HL-60 (cell line): ENCODE measurements at regions not wholly inside any gene's neighbourhood (a gene's known extent, or its start where the extent isn't known, plus 50 kb on each side); places are given as distances from the start of the nearest gene placed in this dataset.

ENCODE experiments used
- DNase-seq, 2 experiments: peaks; one replicate each; pipeline ENCODE4 v3.0.0-alpha.2; 2010 to 2020; ENCODE audit warnings: low read depth in 1 of 2, low spot score in 1 of 2
- H3K27ac ChIP-seq: fragments of 250-450 bp; sonication (Bioruptor Pico); replicated peaks from 2 replicates; pipeline ENCODE4 v1.5.1; 2020; ENCODE audit warnings: mild to moderate bottlenecking, moderate library complexity
- H3K27me3 ChIP-seq: fragments of 250-450 bp; sonication (Bioruptor Pico); 2 replicates; pipeline ENCODE4 v1.5.1; 2021; ENCODE audit warnings: mild to moderate bottlenecking, moderate library complexity; ENCODE audit not compliant: insufficient read depth, poor library complexity, severe bottlenecking
- H3K4me3 ChIP-seq: replicated peaks from 2 replicates; pipeline ENCODE4 v1.5.1; 2011; ENCODE audit warnings: mild to moderate bottlenecking, control low read depth, low read length; ENCODE audit not compliant: insufficient read depth
- CTCF ChIP-seq: IDR thresholded peaks from one replicate; pipeline ENCODE4 v1.5.1; 2011; ENCODE audit warnings: low read length, control low read depth, inconsistent platforms; ENCODE audit not compliant: insufficient read depth
- GABPA ChIP-seq: IDR thresholded peaks from 2 replicates; pipeline ENCODE4 v1.6.1; 2012; ENCODE audit warnings: low read depth
- POLR2AphosphoS5 ChIP-seq: IDR thresholded peaks from 2 replicates; pipeline ENCODE4 v1.6.1; 2012; ENCODE audit warnings: low read depth
- SPI1 ChIP-seq: IDR thresholded peaks from 2 replicates; pipeline ENCODE4 v1.6.1; 2012; ENCODE audit warnings: low read depth, mild to moderate bottlenecking, borderline replicate concordance
- TF ChIP-seq, protein P1 (sequence below): IDR thresholded peaks from 2 replicates; pipeline ENCODE4 v1.6.1; 2012; ENCODE audit warnings: low read depth; ENCODE audit not compliant: insufficient replicate concordance

- Histone ChIP-seq H3K27ac (no peak overlapping the region), H3K4me3 (no peak overlapping the region), H3K27me3 (no peaks in the 10 kb centered on the region)
- peak in 1 of 2 experiments; percentile 47 for DNase-seq
- TF ChIP-seq, protein P1, sequence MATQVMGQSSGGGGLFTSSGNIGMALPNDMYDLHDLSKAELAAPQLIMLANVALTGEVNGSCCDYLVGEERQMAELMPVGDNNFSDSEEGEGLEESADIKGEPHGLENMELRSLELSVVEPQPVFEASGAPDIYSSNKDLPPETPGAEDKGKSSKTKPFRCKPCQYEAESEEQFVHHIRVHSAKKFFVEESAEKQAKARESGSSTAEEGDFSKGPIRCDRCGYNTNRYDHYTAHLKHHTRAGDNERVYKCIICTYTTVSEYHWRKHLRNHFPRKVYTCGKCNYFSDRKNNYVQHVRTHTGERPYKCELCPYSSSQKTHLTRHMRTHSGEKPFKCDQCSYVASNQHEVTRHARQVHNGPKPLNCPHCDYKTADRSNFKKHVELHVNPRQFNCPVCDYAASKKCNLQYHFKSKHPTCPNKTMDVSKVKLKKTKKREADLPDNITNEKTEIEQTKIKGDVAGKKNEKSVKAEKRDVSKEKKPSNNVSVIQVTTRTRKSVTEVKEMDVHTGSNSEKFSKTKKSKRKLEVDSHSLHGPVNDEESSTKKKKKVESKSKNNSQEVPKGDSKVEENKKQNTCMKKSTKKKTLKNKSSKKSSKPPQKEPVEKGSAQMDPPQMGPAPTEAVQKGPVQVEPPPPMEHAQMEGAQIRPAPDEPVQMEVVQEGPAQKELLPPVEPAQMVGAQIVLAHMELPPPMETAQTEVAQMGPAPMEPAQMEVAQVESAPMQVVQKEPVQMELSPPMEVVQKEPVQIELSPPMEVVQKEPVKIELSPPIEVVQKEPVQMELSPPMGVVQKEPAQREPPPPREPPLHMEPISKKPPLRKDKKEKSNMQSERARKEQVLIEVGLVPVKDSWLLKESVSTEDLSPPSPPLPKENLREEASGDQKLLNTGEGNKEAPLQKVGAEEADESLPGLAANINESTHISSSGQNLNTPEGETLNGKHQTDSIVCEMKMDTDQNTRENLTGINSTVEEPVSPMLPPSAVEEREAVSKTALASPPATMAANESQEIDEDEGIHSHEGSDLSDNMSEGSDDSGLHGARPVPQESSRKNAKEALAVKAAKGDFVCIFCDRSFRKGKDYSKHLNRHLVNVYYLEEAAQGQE, result no peak
- TF ChIP-seq POLR2AphosphoS5 (no peak), SPI1 (peak; percentile 45; the same call in 1 of the 2 replicates)
These were observed 257.1 kb upstream of the CADM1 start for GRCh38 chr11:115761348-115761747.

DNA sequence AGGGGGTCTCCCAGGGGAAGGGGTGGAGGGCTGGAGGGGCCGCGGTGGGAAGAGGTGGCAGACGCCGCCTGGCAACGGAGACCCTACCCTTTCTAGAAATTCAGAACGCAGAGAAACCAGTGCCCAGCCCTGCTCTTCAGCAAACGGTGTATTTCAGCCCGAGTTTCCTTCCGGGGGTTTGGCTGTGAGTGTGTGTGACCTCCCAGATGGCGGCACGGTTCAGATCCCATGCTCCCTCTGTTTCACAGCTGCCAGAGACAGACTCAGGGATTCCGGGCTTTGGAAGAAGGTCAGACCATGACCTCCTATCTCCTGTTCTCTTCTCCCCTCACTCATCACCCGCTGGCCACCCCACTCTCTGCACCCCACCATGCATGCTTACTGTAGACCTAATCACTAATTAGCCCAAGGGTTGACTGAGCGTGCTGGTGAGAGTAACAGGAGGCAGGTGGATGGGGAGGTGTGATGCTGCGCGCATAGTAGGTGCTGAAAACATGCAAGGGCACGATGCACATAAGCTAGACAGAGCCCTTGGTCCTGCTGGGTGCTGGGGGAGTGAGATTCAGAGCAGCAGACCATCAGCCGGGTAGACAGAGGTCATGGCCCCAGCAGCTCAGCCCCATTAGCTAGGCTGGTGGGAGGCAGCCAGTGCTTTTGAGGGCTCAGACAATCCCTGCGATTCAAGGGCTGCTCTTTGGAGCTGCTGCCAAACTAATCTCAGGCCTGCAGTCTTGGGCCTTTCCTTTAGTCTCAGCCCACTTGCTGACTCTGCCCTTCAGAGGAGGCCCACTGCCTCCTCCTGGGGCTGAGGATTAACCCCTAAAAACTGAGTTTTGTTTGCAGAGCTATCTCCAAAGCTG lies 256.5 kb upstream of the CADM1 start:
- peak overlapping the region; percentile 32 for H3K4me3 ChIP-seq
- no peak for TF ChIP-seq GABPA
- TF ChIP-seq SPI1, result no peak
- TF ChIP-seq, protein P1, result no peak
- no peak for TF ChIP-seq CTCF
- no peak for TF ChIP-seq POLR2AphosphoS5
- H3K27ac ChIP-seq, result no peak overlapping the region
- no peak for DNase-seq
- H3K27me3 ChIP-seq, result no peaks in the 10 kb centered on the region

DNA sequence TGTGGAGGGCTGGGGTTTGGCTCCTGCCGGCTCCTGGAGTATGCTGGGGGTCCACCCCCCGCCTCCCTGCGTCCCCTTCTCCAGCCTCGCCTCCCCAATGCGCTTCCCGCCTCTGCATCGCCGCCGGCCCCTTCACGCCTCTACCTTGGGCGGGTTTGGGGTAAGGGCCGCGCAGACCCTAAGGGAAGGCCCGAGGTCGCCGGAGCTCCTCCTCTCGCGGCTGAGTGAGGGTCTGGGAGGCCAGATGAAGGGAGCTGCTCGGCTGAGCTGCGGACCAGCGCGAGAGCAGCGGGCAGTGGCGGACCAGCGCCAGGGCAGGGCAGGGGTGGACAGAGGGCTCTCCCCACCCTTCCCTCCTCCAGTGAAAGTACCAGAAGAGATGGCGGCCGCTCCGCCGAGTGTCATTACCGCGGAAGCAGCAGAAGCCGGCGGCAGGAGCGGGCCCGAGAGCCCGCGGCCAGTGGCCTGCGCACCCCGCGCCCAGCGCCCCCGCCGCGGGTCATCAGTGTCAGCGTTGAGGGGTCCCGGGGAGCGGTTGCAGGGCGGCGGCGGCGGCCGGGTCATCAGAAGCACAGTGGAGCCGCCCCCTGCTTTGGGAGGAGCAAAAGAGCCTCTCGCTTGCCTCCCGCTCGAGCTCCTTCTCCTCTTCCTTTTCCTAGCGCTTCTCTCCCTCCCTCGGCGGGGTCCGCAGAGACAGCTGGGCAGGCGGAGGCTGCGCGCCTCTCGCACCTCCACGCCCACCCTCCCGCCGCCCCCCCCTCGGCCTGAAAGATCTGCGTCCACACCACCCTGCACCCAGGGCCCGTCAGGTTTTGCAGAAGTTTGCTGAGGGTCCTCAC lies 255.6 kb upstream of the CADM1 start:
- Histone ChIP-seq H3K27ac (no peak overlapping the region), H3K4me3 (peak overlapping the region; percentile 32), H3K27me3 (no peaks in the 10 kb centered on the region)
- no peak for TF ChIP-seq CTCF
- TF ChIP-seq POLR2AphosphoS5, result no peak
- TF ChIP-seq, protein P1, result no peak
- TF ChIP-seq GABPA, result no peak
- no peak for TF ChIP-seq SPI1
- DNase-seq, result no peak
